RKO (cell line): ENCODE measurements at regions not wholly inside any gene's neighbourhood (a gene's known extent, or its start where the extent isn't known, plus 50 kb on each side); places are given as distances from the start of the nearest gene placed in this dataset.

ENCODE experiments used
- DNase-seq: peaks from one replicate; pipeline ENCODE4 v3.0.0-alpha.2; 2016; ENCODE audit warnings: low spot score

DNA sequence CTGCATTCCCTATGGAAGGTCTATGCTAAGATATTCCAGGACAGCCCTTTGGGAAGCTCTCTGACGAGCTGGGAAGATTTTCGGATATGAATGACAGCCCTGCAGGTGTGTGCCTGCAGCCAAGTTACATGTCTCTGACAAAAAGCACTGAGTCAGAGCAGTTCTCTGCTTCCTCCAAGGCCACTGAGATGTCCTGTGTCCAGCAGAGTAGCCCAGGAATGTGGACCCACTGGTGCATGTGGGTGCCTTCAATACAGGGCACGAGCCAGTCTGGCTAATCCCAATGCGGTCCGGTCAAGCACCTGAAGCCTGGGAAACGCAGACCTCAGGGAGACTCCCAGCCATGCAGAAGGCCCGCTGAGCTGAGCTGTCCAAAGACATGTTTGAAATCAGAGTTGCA, 565.7 kb downstream of the TCERG1L start:
- DNase-seq, result no peak

DNA sequence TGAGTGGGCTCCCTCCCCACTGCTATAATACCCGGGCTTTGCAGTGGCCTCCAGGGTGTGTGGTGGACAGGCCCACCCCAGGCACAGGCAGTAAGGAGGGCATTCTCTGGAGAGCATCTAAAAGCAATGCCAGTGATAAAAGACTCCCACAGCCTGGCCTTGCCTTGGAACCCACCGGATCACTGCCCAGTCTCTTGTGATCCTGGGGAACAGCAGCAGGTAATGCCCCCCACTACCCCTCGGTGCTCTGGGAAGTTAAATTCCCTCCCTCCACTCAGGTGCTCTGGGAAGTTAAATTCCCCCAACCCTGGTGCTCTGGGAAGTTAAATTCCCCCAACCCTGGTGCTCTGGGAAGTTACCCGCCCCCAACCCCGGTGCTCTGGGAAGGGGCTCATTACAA, 565.2 kb downstream of the TCERG1L start:
- DNase-seq, result no peak

DNA sequence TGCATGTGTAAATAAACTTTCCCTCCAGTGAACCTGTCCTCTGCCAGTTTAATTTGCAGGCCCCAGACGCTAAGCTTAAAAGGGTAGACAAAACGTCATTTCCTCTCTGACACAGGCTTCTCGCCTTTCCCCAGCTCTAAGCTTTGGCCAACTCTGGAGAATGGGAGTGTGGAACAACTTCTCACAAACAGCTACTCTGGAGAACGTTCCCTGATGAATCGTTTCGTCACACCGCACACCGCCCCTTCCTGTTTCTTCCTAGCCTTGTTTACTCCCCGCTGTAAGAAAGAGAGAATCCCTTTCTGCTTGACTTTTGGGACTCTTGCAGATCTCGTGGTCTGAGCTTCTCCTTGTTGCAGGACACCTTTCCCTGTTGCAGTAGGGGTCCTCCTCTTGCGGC, 564.2 kb downstream of the TCERG1L start:
- DNase-seq, result no peak

DNA sequence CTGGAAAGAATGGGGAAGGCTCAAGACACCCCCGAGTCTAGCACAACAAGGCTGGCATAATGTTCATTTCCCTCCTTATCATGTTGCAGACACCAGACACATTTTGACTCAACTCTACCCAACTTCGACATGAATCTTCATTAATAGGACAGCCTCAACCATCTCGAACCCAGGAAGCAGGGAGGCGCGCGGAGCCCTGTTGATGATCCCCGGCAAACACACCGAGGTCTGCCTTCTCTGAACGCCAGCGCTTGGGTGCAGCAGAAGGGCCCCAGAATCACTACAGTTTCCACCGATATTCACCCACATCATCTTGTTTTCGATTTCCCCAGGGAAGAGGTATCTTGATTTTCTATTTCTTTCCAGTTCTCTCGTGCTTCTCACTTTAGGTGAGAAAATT, 563.6 kb downstream of the TCERG1L start:
- no peak for DNase-seq

DNA sequence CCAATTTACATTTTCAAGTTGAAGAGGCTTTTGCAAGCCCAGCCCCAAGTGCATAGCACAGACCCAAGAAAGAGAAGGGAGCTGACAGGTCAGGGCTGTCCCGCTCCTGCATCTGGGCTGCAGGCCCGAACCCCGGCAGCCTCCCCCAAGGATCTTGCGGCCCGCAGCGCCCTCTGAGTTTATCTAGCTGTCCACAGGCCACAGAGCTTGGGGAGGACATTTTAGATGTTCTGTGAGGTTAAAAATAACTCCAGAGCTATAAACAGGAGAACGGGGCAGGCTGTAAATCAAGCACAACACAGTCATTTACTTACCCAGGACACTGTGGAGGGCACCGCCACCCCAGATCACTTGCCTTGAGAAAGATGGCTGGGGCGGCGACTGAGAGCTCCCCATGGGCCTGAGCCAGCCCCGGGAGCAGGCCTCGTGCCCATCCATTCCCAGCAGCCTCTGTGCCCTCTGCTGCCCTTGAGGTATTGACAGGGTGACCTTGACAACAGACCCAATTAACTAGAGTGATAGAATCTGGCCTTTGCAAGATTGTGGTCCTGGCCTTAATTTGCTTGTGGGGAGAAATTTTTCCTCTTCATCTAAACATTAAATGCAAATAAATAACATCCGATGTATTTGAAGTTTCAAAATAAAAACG, 563.0 kb downstream of the TCERG1L start:
- DNase-seq, result no peak

DNA sequence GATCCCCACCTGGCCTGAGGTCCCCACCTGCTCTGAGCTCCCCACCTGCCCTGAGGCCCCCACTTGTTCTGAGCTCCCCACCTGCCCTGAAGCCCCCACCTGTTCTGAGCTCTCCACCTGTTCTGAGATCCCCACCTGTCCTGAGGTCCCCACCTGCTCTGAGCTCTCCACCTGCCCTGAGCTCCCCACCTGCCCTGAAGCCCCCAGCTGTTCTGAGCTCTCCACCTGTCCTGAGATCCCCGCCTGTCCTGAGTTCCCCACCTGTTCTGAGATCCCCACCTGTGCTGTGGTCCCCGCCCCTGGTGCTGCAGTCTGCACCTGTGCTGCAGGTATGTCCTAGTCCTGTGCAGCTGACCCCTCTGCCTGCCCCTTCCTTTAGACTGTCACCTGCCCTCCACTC, 561.6 kb downstream of the TCERG1L start:
- no peak for DNase-seq

DNA sequence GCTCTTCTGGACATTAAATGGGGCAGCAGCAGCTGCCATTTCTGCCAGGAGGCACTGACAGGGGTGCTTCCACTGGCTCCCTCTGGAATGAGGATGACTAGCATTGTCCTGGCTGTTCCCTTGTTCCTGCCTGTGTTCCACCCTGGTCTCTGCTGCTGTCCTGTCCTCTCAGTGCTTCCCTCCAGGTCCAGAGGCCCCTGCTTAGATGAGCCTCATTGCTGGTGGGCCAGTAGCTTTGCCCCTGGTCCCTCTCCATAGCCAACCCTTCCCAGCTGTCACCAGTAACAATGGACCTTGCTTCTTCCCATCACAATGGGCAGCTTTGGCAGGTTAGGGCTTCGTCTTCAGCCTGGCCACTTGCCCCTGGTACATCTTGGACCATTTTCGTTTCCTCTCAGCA, 561.1 kb downstream of the TCERG1L start:
- DNase-seq, result no peak

DNA sequence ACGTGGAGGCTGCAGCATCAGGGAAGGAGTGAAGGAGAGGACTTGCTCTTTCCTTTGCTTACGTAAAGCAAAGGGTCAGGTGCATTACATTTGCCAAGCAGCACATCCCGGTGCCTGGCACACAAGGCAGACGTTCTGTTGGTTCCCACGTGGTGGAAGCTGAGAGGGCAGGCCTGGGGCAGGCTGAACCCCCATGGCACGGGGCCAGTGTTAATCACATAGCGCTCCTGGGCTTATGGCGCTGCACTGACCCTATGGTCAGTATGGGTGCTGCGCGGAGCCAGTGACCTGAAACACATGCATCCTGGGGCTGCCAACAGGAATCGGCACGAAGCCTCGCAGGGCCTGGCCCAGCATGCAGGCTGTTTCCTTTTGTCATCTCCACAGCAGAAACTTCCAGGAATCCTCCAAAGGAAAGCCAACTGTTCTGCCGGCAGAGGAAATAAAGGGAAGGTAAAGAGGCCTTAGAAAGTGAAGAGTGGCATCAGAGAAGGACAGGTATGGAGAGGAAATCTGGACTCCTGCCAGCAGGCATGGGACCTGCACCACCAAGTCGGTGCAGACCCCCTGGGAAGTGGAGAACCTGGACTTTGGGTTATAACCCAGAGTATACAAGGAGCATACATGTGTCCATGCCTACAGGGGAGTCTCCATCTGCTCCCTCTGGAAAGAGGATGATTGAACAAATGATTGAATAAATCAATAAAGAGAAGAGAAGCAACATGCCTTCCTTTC, 560.2 kb downstream of the TCERG1L start:
- DNase-seq, result no peak

DNA sequence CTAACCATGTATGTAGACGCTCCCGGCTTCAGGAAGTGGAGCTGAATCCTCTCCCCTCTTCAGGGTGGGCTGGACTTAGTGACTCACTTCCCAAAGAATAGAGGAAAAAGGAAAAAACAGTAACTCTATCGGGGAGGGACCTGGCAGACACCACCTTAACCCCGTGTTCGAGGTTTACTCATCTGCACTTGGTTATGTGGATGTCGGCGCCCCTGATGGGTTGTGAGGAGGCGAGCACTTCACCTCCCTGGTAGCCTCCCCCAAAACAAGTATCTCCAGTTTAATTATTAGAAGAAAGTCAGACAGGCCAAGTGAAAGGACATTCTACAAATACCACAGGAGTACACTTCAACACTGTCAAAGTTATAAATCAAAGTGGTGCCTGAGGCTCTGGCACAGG, 559.7 kb downstream of the TCERG1L start:
- DNase-seq, result no peak

DNA sequence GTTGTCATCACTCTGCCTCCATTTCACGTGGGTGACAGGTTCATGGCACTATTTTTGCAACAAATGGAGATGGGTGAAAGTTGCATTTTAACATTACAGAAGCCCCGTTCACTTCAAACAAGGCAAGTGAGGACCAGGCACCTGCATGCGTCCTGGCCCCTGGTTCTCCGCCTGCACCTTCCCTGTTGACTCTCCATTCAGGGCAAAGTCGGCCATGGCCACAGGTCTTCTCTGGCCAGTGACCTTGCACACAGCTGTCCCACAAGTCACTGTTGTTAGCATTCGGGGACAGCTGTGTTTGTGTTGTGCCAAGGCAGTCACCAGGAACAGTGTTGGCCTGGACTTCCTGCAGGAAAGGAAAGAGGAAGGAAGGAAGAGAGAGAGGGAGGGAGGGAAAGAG, 554.9 kb downstream of the TCERG1L start:
- DNase-seq, result no peak

DNA sequence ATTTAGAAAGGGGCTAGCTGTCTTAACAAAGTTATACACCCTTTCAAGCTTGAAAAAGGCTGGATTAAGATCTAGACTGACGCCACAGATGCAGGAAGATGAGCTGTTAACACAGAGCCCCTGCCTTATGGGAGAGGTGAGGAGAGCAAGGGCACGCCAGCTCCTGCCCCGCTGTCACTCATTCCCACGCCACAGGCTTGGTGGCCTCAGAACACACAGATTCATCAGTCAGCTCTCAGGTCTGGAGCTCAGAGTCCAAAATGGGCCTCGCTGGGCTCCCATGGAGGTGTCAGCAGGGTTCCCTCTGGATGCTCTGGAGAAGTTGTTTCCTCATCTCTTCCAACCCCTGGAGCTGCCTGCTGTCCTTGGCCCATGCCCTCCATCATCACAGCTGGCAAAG, 554.2 kb downstream of the TCERG1L start:
- DNase-seq, result no peak

DNA sequence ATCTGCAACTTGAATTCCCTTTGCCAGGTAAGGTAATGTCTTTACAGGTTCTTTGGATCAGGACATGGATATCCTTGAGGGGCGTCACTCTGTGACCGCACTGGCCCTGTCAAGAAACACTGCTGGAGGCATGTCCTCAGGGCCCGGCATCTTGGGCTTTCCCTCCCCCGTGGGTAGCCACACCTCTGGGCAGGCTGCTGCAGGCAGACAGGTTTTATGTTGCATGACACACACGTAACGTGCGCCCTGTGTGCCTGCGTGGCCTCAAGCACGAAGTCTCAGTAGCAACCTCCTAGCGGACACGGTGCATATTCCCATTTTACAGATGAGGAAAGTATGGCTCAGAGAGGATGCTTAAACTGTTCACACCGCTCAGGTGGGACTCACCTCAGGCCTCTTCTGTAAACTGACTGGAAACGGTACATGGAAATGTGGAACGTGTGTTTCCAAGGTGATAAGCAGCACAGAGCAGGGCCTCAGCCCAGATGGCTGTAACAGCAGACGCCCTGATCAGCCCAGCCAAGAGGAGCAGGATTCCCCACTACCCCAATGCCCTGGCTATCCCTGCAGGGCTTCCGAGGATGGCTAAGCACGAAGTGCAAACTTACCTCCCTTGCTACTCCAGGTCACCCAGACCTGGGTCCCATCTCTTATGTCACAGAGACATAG, 553.6 kb downstream of the TCERG1L start:
- DNase-seq, result no peak

DNA sequence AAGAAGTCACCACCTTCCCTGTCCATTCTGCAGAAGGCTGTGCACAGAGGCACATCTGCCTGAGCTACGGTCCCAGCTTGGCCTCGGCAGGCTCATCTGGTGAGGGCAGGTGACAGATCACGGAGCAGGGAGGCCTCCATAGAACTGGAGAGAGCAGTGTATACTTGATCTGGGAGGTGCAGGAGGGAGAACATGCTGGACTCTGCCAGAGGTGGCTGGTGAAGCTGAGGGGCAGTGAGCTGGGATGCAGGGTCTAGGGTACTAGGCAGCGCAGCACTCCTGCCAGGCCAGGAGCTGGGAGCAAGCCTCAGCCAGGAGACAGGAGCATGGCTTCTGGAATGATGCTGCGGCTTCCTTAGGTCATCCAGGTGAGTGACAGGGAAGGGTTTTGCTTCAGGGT, 553.0 kb downstream of the TCERG1L start:
- DNase-seq, result no peak

DNA sequence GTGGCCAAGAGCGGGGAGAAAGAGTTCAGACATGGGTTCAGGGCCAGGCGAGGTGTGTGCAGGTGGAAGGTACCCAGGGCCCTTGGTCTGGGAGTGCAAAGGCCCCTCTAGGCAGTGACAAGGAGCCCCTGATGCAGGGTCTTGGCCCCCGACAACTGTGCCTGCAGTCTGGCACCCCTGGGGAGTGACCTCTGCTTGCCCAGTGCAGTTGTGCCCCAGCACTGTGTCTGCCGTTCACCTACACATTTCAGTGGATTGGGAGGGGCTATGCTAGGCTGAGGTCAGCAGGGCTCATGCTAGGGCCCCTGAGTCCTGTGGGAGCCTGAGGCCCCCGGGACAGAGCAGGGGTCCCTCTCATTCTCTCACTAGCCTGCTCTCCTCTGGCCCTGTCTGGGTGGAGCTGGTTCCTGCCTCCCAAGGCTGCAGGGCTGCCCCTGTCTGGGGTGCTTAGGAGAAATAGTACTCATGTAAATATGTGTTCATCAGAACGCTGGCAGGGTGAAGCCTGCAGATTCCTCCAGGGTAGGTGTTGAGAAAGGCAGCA, 550.4 kb downstream of the TCERG1L start:
- DNase-seq, result no peak

DNA sequence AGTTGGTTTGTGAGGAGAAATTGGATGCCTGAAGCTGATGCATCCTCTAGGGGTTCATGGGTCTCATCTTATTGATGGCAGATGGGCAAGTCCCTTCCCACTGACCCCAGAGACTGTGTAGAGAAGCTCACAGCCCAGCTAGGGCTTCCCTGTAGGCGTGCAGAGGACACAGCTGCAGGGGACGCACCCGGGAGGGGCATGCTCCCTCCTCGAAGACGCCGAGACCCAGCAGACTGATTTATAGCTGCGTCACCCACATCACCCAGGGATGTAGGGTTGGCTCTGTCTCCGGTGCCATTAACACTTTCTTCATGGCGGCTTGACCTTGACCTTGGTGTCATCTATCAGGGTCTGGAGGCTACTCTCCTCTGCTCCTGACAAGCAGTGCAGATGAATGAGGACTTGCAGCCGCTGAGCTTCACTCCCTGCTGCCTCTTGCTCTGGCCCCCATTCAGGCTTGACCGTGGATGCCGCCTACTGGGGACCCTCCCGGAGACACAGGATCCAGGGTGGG, 549.7 kb downstream of the TCERG1L start:
- DNase-seq, result no peak

DNA sequence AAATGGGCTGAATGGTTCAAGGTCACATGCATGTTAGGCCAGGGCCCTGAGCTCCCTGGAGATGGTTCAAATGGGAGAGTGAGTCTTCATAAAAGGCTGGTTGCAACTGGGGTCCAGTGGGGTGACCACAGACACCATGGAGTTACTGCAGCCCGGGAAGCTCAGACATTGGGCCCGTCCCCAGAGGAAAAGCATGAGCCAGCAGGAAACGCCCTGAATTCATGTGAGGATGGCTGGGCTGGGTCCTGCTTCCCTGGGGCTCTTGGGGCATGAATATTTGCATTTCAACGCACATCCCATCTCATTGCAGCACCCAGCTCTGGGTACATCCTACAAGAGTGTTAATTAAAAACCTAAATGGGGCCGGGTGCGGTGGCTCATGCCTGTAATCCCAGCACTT, 549.0 kb downstream of the TCERG1L start:
- DNase-seq, result no peak

DNA sequence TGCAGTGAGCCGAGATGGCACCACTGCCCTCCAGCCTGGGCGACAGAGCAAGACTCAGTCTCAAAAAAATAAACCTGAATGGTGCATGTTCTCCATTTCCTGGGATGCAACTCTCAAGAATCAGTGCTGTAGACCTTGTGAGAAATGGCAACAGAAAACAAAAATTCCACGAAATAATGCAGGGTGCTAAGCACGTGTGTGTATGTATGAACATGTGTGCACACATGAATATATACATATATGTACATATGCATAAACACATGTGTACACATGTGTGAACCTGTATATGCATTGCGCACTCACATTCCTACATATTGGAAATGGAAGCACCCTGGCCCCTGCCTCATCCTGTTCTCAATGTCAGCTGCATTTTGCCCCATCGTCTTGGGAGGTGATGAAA, 548.5 kb downstream of the TCERG1L start:
- DNase-seq, result no peak

DNA sequence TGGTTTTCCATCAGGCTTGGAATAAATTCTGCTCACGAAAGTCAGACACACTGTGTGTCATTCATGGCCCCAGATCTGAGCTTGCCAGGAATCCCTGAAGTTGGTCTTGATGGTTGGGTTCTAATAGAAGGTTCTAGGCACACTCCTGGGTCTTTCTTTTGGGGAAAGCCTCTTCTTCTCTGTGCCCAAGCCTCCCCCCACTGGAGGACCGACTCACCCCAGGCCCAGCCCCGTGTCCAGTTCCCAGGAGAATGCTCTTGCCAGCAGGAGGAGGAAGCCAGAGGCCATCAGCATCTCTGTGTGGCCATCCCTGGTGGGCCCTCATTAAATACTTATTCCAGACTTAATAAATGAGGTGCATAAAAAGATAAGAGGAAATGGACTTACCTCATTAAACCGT, 548.0 kb downstream of the TCERG1L start:
- DNase-seq, result no peak

DNA sequence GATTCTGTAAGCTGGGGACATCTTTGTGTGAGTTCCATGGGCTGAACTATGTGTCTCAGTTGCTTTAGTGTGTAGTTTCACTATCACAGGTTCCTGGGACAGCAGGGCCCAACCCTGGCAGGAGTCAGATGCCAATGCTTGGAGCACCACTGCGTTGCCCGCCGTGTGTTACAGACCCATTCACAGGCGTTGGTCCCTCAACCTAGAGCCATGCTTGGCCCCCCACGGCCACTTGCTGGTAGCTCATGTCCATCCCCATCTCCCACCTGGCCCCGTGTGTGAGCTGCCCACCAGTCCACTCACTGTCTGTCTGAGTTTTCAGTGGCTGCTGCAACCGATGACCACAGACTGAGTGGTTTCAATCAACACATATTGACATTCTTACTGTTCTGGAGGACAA, 546.9 kb downstream of the TCERG1L start:
- no peak for DNase-seq

DNA sequence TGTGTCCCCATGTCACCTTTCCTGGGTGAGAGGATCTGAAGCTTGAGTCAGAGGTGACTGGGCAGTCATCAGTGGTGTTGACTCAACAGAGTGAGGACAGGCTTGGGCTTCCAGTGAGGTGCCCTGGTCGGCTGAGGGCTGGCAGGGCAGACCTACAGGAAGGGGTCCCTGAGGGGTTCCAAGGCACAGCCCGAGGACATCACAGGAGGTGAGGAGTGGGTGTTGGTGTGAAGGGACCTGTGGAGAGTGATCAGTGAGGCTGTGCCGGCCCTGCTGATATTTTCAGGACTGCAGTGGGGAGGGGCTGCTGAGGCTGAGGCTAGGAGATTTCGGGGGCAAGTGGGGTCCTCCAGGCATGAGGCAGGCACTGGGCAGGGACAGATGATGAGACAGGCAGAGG, 545.5 kb downstream of the TCERG1L start:
- DNase-seq, result no peak

DNA sequence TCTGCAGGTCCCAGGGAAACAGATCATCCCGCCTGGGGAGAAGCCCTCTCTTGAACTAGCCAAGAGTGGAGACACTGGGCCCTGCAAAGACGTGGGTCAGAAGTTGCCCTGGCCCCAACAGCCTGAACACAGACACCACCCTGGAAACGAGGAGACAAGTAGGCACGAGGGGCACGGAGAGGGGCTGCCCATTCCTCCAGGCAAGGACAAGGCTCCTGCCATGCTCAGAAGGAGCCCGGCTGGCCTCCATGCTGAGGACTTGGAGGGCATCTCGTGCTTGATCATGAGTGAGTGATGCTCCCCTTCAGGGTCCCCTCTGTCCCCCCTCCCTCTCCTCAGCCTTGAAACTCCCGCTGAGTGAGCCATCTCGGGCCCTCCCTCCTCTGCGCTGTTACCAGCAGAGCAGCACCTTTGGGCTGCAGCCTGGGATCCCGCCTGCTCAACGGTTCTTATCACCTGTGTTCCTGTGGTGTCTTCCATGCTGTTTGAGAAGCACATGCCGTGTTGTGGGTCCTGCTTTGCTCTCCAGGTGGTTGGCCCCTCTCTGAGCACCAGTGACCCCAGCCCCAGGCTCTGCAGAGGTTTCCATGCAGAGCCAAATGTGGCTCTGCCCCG, 544.3 kb downstream of the TCERG1L start:
- no peak for DNase-seq

DNA sequence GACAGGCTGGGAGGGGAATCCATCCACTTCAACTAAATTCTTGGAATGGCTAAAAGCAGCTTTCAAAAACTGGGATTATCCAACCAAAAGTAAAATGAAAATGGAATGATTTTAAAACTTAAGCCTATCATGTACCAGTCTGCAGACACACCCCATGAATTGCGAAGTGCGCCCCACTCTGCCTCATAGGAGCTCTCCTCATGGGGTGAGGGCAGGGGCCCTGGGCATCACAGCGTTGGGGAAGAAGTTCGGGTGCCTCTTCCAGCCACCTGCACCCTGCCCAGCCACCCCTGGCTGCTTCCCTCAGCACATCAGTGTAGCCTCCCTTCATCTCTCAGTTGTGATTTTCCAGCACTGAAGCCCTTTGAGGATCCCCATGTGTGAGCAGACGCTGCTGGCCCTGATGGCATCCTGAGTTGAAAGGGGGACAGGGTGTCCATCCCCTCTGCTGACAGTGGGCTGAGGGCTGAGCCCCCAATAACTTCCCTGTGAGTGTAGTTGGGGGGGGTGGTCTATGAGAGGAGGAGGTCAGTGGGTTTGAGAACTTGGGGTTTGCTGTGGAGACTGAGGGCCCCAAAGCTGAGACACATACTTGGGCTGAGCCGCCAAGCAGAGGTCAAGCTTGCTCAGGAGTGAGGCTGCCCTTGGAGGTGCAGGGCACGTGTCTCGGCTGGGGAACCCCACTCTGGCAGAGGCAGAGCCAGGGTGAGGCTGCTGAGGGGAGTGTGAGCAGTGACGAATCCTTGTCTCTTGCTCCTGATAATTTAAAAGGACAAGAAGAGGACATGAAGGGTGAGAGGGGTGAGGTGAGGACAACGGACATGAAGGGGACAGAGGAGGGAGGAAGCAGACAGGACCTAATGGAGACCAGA, 542.1 kb downstream of the TCERG1L start:
- no peak for DNase-seq
